Activated T-helper 9 cell treated with anti-CD3 and anti-CD28 coated beads, Interleukin-2, amount 50 U/mL, for 16 hours (primary cell): ENCODE measurements at regions not wholly inside any gene's neighbourhood (a gene's known extent, or its start where the extent isn't known, plus 50 kb on each side); places are given as distances from the start of the nearest gene placed in this dataset.

Source experiments
- DNase-seq: peaks from one replicate; pipeline ENCODE4 v3.0.0-alpha.2; 2020; ENCODE audit warnings: low read depth

GRCh38 chr2:5842326-5842725 lies 150.1 kb downstream of the SOX11 start:
- DNase-seq, result no peak

DNA sequence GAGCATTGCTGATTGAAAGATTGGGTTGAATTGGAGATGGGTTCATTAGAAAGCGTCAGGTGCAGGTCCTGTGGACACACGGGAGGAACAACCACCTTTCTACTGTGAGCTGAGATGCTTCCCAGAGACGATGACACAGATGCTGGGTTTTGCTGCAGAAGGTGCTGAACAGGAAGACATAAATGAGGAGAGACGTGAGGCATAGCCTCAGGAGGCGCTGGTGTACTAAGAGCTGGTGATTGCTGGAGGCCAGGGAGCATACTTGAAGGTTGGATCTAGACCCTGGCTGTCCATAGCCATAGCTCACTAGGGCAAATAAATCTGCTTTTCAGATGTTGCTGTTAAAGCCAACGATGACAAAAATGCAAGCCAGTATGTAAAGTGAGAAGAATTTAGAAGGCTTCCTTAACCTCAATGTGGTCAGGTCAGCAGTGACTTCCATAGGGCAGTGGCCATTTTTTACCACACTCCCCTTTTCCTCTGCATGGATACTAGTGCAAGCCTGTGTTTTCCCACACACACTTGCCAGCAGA lies 153.7 kb downstream of the SOX11 start:
- DNase-seq, result no peak

DNA sequence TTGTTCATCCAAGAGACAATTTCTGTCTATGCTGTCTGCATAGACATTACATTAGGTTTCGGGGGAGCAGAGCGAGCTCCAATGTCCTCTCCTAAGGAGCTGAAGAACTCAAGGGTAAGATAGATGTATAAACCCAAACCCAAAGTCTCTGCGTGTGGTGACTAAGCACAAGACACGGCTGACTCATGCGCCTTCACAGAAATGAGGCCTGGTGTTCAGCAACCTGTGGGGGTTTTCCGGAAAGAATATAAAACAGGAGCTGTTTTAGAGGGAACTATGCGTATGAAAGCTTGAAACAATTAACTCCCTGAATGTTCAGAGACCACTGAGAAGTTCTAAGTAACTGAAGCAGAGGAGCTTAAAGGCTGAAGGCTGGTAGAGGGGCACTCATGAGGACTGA lies 154.7 kb downstream of the SOX11 start:
- DNase-seq, result no peak

DNA sequence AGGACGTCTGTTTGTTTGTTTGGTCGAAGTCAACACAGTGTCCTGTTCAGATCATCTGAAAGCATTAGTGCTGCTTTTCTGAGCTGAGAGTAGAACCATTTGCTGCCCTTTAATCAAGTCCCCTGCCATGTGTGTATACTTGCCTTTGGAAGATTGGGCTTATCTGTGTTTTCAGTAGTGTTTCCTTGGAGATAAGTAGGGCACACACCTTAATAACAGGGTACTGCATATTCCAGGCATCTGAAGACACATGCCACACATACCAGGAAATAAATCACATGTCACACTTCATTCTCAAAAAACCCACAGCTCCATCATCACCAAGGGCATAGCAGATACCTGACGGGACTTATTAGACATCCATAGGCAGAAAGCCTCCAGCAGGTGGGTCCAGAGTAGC lies 157.4 kb downstream of the SOX11 start:
- DNase-seq, result no peak

DNA sequence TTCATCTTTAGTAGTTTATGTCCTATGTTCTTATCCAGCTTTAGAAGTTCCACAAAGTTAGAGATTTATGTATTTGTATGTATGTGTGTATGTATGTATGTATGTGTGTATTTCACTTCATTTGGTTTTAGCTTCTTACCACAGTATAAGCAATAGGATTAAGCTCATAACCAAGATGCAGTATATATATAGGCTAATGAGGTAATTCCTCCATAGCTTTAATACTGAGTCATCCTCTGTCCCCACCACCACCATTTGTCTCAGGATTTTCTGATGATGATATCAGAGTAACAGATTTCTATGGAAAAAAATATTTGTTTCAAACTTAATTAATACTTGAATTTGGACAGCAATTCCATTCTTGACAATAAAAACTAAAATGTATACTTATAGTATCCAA lies 159.2 kb downstream of the SOX11 start:
- DNase-seq, result no peak

GRCh38 chr2:5854797-5855196 lies 162.6 kb downstream of the SOX11 start:
- DNase-seq, result no peak

GRCh38 chr2:5867056-5867455 lies 174.9 kb downstream of the SOX11 start:
- no peak for DNase-seq

- DNase-seq, result no peak
These were observed 176.7 kb downstream of the SOX11 start for GRCh38 chr2:5868931-5869330.

- no peak for DNase-seq
These were observed 177.8 kb downstream of the SOX11 start for GRCh38 chr2:5869936-5870335.

- no peak for DNase-seq
These were observed 185.2 kb downstream of the SOX11 start for GRCh38 chr2:5877360-5877759.

GRCh38 chr2:5885451-5886173 lies 193.4 kb downstream of the SOX11 start:
- DNase-seq, result no peak

- no peak for DNase-seq
These were observed 194.3 kb downstream of the SOX11 start for GRCh38 chr2:5886462-5886861.

DNA sequence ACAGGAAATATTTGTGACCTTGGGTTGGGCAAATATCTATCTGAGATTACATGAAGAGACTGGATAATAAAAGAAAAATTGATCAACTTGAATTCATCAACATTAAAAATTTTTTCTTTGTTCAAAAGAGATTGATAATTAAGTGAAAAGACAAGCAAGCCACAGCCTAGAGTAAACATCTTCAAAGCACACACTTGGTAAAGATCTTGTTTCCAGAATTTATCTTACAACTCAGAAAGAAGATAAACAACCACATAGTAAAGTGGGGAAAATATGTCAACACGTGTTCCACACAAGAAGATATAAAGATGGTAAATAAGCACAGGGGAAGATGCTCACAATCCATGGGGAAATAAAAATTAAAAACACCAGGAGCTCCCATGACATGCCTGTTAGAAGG lies 195.9 kb downstream of the SOX11 start:
- no peak for DNase-seq

DNA sequence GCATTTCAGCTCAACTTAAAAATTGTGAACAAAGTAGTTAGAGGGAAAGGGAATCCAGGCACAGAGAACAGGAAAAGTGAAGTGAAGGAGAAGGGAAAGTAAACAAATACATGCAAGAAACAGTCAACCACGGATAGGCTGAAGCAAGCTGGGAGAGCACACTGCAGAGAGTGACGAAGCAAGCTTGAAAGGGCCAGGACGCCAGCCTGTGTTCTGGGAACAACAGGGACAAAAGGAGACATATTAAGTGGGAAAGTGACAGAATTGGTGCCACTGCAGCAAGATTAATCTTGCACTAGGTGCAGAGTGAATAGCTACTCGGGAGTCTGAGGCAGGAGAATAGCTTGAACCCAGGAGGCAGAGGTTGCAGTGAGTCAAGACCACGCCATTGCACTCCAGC lies 197.3 kb downstream of the SOX11 start:
- DNase-seq, result no peak

DNA sequence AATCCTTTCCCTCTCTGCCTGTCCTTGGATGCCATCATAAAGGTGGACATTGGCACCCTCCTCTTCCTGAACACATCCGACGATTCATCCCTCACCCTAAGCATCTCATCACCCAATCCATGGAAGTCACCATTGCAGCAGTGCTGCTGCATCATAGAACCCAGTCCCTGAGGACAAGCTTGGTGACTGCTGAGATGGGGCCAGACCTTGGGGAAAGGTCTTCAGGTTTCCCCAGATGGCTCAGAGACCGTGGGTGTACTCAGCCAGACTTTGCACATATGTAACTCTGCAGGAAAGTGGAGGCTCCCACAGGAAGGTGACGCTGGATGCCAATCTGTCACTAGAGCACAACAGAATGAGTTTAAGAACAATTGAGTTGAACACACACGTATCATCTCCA lies 202.2 kb downstream of the SOX11 start:
- DNase-seq, result no peak

DNA sequence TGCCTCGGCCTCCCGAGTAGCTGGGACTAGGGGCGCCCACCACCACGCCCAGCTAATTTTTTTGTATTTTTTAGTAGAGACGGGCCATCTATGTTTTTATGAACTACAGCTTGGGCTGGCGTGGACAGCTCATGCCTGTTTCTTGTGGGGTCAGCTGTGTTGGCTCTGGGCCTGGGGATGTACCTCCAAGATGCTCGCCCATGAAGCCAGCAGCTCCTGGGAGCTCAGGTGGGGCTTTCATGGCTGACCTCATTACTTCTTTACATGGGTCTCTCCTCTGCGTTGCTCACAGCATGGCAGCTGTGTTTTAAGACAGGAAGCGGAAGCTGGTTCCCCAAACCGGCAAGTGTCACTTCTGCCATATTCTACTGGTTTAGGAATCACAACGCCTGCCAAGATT lies 203.1 kb downstream of the SOX11 start:
- DNase-seq, result no peak

- no peak for DNase-seq
These were observed 205.1 kb downstream of the SOX11 start for GRCh38 chr2:5897249-5897648.

DNA sequence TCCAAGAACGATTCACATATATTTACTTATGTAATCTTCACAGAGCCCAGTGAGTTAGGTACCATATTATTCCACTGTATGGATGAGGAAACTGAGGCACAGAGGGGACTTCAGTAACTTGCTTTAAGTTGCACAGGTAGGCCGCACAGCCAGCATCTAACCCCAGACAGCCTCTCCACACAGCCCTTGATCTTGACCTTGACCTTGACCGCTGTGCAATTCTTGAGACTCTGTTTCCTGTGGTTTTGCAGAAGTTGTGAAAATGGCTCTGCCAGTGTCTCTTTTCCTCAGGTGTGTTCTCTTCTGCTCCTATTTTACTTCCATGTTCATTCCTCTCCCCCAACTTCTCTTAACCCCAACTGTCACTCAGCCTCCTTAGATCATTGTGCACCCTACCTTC lies 206.5 kb downstream of the SOX11 start:
- DNase-seq, result no peak

DNA sequence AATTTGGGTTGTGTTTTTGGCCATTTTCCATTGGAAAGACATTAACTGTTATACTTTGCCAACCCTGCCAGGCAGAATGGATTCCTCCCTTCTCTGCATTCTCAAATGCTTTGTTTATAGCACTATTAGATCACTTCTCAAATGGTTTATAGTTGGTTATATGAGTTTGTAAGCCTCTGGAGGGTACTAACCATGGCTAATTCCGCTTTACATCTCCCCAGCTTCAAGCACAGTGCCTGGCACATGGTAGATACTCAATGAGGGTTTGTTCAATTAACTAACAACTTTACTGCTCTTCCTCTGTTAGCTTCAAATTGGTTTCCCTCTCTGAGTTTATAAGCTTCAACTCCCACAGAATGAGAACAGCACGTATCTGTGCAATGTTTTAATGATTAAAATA lies 213.5 kb downstream of the SOX11 start:
- no peak for DNase-seq

DNA sequence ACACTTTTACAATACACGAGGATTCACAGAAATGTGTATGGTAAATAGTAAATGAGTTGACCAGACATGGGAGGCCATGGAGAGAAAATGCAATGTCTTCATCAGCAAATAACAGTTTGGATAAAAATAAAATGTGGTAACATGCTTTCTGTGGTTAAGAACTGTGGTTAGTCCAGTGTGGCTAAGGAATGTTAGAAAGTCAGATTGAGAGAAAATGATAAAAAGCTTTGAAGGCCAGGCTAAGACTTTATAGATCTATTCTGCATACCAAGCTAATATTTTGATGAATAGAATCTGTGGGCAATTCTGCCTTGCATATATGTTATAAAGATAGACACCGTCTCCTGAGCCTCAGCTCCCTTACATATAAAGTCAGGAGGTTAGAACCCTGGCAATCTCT lies 215.9 kb downstream of the SOX11 start:
- no peak for DNase-seq

- DNase-seq, result no peak
These were observed 219.5 kb downstream of the SOX11 start for GRCh38 chr2:5911718-5912117.

DNA sequence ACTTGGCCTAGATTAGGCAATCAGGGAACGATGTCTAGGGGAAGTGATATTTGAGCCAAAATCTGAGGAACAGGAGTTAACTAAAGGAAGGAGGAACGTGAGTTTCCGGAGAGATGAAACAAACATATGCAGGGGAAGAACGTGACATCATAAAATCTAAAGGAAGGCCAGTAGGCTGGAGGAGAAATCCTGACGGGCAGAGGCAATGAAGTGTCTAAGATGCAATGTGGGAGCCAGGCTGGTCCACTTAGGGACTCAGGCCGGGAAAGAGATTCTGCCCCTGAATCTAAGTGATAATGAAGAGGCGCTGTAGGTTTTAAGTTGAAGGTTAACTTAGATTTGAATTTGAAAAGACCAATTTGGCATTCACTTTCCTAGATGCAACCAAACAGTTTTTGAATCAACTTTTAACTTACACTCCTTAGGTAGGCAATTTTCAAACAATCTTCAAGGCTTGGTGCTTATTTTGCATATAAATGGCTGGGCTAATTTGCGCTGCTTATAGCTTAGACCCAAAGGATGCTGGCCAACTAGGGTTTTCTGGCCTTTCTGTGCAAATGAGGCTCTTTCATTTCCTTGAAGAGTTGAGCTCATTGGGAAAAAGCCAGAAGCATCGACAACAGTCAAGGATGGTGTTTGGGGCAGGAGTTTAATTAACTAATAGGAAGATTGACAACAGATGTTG lies 221.7 kb downstream of the SOX11 start:
- DNase-seq, result no peak

GRCh38 chr2:5914811-5915611 lies 222.8 kb downstream of the SOX11 start:
- no peak for DNase-seq
